ENCODE measurements at regions not wholly inside any gene's neighbourhood (a gene's known extent, or its start where the extent isn't known, plus 50 kb on each side); places are given as distances from the start of the nearest gene placed in this dataset.

GRCh38 chr15:35934383-35935049 lies 388.6 kb upstream of the DPH6 start:
- Histone ChIP-seq H3K27me3 (no peaks in the 10 kb centered on the region), H3K9me3 (no peaks in the 10 kb centered on the region), H3K4me3 (no peak overlapping the region), H3K36me3 (no peaks in the 10 kb centered on the region), H3K4me1 (no peaks in the 10 kb centered on the region), H3K27ac (no peak overlapping the region)
- intact Hi-C loops (cut with DNase I; ENCODE audit: low total_unique reads) (no loop called here), in situ Hi-C loops (cut with MboI; ENCODE audit: low sequenced_read_pairs in 4 of 4) (no loop called here)
- ATAC-seq (no peak), DNase-seq (no peak)
- TF ChIP-seq CTCF (IDR thresholded peaks at IDR 0.05 in 4 of 5, conservative IDR thresholded peaks at IDR 0.05 in 1 of 5) (no peak), POLR2A (IDR thresholded peaks at IDR 0.05) (no peak)

GRCh38 chr15:35936284-35936683 lies 390.3 kb upstream of the DPH6 start:
- Histone ChIP-seq H3K4me1 (no peaks in the 10 kb centered on the region), H3K9me3 (no peaks in the 10 kb centered on the region), H3K27me3 (no peaks in the 10 kb centered on the region), H3K4me3 (no peak overlapping the region), H3K27ac (no peak overlapping the region), H3K36me3 (no peaks in the 10 kb centered on the region)
- DNase-seq (no peak), ATAC-seq (no peak)
- intact Hi-C loops (cut with DNase I; ENCODE audit: low total_unique reads) (no loop called here), in situ Hi-C loops (cut with MboI; ENCODE audit: low sequenced_read_pairs in 4 of 4) (no loop called here)
- TF ChIP-seq POLR2A (IDR thresholded peaks at IDR 0.05): no peak
- no peak for TF ChIP-seq CTCF (IDR thresholded peaks at IDR 0.05 in 4 of 5, conservative IDR thresholded peaks at IDR 0.05 in 1 of 5)

GRCh38 chr15:35937380-35937779 lies 391.4 kb upstream of the DPH6 start:
- H3K4me1 ChIP-seq: no peaks in the 10 kb centered on the region
- intact Hi-C loops (cut with DNase I; ENCODE audit: low total_unique reads) (no loop called here), in situ Hi-C loops (cut with MboI; ENCODE audit: low sequenced_read_pairs in 4 of 4) (no loop called here)
- no peak overlapping the region for H3K27ac ChIP-seq
- ATAC-seq (no peak), DNase-seq (no peak)
- TF ChIP-seq CTCF (IDR thresholded peaks at IDR 0.05 in 4 of 5, conservative IDR thresholded peaks at IDR 0.05 in 1 of 5): no peak
- TF ChIP-seq POLR2A (IDR thresholded peaks at IDR 0.05): no peak
- no peaks in the 10 kb centered on the region for H3K9me3 ChIP-seq
- no peaks in the 10 kb centered on the region for H3K27me3 ChIP-seq
- no peaks in the 10 kb centered on the region for H3K36me3 ChIP-seq
- H3K4me3 ChIP-seq: no peak overlapping the region

- DNase-seq (no peak), ATAC-seq (no peak)
- Histone ChIP-seq H3K27ac (no peak overlapping the region), H3K36me3 (no peaks in the 10 kb centered on the region), H3K4me1 (no peaks in the 10 kb centered on the region), H3K27me3 (no peaks in the 10 kb centered on the region), H3K9me3 (no peaks in the 10 kb centered on the region), H3K4me3 (no peak overlapping the region)
- TF ChIP-seq POLR2A (IDR thresholded peaks at IDR 0.05): no peak
- TF ChIP-seq CTCF (IDR thresholded peaks at IDR 0.05 in 4 of 5, conservative IDR thresholded peaks at IDR 0.05 in 1 of 5): no peak
- intact Hi-C loops (cut with DNase I; ENCODE audit: low total_unique reads): loop anchor here (5.0 kb wide), 1 partner anchor 562 kb away; no protein-coding TSS in a partner anchor
- in situ Hi-C loops (cut with MboI; ENCODE audit: low sequenced_read_pairs in 4 of 4): no loop called here
These were observed 399.1 kb upstream of the DPH6 start for GRCh38 chr15:35944945-35945585.
